EH (cell line): ENCODE measurements at regions not wholly inside any gene's neighbourhood (a gene's known extent, or its start where the extent isn't known, plus 50 kb on each side); places are given as distances from the start of the nearest gene placed in this dataset.

ENCODE experiments used
- DNase-seq: peaks from one replicate; pipeline ENCODE4 v3.0.0-alpha.2; 2015; ENCODE audit warnings: low read depth

DNA sequence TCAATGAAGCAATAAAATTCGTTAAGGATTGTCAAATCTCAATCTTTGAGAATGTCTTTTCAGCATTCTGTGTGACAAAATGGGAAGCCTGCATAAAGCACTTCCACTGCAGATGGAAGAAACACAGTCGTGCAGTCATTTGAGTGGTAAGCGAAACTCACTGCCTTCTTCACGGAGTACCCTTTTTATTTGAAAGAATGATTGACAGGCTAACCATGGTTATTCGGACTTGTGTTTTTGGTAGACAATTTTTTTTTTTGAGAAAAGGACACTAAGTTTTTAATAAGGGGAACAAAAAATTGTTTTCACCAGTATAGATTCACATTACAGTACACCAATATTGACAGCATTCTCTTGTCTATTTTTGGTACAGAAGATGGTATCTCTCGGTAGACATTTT lies 86.9 kb upstream of the MSX1 start:
- no peak for DNase-seq

DNA sequence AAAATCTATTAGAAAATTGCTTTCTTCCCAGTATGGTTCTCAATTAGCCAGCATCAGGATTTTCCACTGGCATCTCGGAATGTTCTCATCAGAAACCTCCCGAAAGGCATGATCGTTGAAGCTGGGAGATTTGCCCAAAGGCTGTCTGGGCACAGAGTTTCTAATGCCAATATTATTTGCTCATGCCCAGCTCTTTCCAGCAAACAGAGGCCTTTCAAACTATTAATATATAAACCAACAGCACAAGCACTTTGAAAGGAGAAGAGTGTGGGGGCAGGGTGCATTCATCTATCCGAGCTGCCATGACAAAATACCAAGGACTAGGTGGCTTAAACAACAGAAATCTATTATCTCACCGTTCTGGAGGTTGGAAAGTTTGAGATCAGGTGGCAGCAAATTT lies 88.3 kb upstream of the MSX1 start:
- no peak for DNase-seq

DNA sequence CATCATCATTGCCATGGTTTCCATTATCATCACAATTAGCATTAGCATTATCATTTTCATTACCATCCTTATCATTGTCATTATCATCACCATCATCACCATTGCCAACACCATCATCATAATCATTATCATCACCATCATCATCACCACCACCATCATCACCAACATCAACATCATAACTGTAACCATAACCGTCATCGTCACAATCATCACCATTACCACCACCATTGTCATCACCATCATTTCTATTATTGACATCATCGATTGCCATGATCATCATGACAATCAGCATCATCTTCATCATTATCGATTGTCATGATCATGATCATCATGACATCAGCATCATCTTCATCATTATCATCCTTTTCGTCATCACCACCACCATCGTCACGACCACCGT lies 88.9 kb upstream of the MSX1 start:
- no peak for DNase-seq

DNA sequence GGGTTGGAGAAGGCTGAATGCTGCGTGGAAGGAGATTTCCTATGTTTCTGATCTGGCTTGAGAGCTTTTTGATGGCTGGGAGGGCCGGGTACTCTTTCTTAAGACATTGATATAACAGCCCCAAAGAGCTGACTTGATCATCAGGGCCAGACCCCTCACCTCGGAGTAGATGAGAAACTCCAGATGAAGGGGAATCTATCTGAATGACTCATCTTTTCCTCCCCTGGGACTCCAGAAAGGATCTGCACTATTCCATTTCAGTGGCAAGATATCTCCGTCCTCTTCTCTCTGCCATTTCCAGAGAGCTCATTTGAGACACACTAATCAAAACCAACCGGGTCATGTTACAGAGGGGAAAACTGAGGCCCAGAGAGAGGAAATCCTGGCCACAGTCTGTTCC lies 92.9 kb upstream of the MSX1 start:
- DNase-seq: no peak

DNA sequence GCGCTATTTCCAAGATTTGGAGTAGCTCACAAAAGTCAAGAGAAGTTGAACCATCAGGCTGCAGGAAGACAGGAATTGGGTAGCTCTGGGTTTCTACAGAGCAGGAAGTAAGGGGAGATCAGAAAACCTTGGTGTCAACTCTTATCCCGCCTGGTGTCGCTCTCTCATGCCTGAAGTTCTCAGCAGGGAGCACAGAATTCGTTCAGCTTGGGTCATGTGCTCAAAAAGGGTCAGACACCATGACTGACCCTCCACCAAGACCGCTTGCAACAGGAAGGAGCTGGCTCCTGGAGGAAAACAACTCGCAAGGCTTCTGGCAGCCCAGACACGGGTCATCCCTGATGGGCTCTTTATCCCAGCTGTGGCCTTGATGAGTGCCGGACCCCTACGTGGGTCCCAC lies 93.7 kb upstream of the MSX1 start:
- DNase-seq: no peak

DNA sequence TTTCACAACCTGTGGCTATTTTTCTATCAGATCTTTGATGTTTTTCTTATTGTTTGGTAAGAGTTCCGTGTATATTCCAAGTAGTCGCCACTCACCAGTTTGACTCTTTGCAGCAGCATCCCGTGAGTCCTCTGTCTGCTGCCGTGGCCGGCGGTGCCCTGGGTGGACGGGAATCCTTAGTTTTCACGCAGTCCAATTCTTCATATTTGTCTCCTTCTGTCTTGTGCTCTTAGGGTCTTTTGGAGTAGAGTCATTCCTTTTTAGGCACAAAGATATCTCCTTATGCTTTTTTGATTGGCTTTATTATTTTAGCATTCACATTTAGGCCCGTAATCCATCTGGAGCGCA lies 94.9 kb upstream of the MSX1 start:
- DNase-seq: no peak

DNA sequence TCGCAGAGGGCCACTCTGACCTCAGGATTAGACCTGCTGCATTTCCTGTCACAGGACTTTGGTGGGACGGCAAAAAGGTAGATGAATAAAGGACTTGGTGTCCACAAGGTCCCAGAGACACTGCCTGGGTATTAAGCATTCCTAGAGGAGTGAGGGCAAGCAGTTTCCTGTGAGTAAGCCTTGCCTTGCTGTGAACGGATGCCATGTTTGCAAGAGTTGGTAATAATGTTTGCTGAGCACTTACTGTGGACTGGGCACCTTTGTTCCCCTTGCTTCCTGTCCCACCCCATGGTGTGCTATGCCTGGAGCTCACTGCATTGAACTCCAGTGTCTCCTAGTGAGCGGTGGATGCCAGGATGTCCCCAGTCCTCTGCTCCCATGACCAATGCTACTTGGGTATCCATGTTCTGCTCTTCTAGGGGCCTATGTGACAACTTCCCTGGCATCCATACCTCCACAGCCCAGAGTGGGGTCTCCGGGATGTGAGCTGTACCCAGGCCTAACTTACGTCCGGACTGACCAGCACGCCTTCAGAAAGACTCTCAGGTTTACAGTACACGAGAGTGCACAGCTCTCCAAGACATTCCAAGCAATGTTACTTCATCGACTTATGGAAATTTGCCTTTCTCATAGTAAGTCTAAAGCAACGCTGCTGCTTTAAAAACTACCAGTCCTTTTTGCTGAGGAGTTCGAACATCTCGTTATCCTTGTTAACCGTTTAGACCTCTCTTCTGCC lies 95.5 kb upstream of the MSX1 start:
- DNase-seq: peak; percentile 54

DNA sequence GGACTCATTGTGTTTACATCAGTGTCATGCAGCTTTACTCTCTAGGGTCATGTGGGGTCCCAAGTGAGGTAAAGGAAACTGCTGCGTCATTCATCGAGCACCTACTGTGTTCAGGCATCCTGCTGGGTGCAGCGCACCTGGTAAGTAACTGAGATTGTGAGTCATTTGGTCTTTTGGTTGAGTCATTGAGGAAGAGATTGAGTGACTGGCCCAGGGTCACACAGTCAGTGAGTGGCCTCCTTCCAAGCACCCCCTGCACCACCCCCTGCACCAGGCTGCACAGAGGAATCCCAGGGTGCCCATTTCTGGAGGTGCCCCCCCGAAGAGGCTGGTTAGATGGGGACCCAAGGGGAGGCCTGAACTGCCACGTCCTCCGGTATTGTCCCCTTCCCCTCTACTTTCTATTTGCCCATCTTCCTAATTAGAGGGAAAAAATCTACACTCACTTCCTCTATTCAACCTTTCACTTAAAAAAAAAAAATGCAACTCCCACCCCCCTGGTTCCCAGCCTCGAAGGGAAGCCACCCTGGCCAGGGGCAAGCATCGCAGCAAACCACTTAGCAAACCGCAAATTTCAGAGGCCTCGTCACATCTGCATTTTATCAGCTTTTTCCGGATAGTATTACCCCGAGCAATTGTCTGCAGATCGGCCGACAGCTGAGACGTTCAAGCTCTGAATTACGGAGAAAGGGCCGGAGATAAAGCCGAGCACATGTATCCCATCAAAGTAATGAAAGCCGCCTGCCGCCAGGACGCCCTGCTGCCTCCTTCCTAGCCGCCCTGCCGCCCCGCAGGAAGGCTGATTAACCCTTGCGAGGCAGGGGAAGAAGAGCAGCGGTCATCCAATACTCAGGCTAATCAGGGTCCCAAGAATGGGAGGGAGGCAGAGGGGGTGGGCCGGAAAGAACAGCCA lies 96.3 kb upstream of the MSX1 start:
- DNase-seq: peak; percentile 87

DNA sequence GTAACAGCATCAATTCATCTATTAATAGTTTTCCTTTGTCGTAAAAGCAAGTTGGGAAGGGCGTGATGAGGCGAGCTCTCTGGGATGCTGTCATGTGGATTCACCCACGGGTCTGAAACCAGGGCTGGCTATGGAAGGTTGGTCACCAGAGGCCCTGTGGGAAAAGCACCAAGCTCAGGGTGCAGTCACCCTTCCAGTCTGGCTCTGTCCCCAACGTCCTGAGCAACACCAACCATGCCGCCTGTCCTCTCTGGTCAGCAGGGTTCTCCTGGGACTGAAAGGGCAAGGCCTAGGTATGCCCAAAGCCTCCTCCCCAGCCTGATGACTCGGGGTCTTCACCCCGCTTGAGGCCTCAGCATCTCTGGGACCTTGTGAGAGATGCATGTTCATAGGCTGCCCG lies 97.2 kb upstream of the MSX1 start:
- DNase-seq: no peak

DNA sequence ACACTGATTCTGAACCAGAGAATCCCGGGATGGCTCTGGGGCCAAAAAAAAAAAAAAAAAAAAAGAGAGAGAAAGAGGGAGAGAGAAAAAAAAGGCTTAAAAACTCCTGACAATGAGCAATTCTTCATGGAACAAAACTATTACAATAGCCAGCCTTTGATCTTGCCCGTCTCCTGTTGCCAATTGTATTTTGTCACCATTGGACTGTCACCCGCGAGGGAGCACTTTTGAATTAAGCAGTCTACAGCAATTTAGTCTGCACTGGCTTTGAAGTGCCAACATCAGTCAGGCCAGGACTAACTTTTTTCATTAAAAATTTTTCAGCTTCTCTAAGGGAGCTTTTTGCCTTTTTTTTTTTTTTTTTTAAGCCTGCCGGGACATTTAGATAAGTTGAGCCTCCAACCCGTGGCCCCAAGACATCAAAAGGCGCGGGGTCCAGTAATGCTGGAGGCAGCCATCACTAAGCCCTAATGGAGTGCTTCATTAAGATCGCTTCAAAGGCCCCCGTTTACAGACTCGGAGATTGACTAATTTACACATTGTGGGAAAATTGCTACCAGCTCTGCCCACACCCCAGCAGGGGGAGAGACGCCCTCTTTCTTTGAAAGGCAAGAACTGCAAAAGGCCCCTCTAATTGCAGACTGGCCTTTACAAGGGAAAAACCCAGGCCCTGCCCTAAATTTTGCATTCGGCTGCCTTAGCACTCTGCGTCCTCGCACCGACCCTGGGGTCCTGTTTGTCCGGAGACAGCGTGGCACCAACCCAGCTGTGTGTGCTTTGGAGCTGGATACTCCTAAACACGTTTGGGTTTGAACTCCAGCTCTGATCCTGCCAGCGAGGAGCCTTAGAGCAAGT lies 98.1 kb upstream of the MSX1 start:
- DNase-seq: no peak

DNA sequence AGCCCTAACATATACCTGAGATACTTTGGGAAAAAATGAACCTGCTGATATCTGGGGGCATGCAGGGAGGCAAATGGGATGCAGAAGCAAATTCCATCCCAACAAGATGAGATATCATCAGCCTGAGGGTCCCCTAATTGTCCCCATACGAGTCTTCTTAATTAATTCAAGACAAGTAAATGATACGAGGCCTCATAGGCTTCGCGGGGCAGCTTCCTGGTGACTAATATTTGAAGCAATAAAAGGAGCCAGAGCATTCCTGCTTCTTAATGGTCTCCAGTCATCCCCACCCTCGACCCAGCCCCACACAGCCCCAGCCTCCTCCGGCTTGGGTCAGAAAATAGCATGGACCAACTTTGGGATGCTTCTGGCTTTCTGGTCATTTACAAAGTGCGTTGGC lies 99.6 kb upstream of the MSX1 start:
- peak; percentile 62 for DNase-seq

DNA sequence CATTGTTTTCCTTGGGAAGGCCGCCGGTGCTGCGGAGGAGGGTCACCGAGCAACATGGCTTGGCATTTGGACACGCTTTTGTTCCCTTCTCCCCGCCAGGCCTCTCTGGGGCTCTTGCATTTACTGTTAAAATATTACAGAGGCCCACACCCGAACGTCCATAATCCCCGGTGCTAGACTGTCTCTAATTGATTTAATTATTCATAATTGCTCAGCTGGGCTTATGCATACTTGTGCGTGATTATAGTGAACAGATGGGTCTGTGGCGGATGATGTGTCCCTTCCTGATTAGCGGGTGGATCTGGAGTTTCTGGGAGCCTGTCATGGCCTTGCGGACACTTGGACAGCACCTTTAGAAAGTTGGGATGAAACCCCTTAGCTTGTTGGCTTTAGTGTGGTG lies 100.2 kb upstream of the MSX1 start:
- no peak for DNase-seq

DNA sequence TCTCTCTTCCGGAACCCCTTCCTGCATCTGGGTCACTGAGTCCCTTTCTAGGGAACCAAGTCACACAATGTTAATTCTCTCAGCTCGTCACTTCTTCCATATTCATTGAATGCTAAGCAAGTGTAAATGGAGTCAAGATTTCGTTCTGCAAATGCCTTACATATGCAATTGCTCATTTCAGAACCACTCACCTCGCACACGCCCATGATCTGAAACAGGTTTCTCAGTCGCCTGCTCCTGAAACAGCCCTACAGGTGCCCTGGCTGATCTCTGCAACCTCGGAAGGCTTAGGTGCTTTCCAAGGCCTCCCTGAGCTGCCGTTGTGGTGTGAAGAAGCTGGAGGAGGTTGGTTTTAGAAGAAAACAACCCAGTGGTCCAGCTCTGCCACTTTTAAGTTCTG lies 100.8 kb upstream of the MSX1 start:
- no peak for DNase-seq

DNA sequence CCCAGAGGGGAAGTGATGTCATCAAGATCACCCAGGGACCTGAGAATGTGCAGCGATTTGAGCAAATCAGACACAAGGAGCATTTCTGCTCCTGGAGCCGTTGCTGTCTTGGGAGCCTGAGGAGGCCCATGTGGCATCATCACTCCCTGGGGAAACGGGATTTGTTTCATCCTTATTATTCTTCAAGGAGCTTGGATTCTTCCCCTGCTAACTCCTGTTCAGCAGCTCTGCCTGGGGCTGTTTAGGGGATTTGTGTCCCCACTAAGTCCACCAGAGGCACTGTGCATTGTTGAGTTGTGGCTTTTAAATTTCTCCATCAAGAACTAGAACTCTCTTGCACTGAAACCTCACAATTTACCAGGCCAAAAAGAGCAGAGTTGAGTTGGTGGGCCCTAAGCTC lies 104.2 kb upstream of the MSX1 start:
- no peak for DNase-seq

DNA sequence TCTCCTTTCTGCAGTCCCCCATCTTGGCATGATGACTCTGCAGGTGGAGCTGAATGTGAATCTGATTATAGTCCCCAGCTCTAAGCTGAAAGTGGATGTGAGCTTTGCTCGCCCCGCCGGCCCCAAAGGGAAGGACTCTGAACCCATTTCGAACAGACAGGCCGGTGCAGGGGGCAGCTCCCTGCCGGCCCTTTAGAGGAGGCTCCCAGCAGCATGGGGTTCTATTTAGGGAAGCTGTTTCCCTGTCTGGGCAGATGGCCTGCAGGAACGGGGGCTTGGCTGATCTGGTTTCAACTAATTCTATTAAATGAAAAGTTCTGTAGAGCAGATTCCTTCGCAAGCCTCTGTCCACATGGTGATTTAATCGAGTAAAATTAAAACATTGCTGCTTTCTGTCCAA lies 104.8 kb upstream of the MSX1 start:
- DNase-seq: no peak

DNA sequence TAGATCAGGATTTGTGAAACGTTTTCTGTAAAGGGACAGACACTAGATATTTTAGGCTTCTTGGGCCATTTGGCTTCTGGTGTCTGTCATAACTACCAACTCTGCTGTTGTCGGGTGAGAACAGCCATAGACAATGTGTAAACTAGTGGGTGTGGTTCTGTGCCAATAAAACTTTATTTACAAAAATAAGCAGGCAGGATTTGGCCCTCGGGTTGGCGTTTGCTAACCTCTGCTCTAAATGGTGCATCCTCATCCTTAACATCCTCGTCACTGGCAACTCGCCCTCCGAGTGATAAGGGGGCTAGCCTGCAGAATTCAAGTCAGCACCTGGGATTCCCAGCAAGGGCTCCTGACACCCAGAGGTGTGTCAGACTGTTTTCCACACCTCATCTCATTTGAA lies 105.8 kb upstream of the MSX1 start:
- no peak for DNase-seq

DNA sequence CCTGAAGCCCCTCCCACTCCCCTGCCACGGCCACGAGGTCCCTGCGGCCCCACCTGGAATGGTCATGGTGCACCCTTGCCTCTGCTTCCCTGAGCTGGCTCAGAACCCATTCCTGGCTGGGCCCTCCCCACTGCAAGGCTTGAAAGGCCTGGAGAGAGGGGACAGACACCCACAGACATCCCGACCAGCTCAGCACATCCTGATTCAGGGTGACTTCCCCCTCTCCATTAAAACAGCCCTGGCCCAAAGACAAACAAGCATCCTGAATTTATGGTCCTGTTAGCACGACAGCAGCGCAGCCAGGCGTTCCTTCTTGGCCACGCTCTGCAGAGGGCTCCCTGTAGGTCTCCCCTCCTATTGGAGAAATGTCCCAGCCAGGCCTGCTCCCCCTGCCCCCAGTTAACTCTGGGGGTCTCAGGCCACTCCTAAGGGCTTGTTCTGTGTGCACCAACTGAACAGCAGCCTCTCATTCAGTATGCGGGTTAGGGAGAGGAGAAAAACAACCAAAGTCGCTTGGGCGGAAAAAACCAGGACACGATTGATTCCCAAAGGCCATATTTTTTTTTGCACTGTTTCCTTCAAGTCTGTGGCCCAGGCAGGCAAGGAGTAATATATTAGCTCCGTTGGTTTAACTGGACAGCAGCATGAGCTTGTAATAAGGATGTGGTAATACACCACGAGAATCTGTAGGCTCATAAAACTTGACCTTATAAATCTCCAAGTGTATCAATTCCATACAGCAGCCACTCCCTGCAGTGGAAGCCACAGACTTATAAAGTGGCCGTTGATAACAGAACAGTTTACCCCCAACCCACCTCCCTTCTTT lies 106.7 kb upstream of the MSX1 start:
- DNase-seq: peak; percentile 55

DNA sequence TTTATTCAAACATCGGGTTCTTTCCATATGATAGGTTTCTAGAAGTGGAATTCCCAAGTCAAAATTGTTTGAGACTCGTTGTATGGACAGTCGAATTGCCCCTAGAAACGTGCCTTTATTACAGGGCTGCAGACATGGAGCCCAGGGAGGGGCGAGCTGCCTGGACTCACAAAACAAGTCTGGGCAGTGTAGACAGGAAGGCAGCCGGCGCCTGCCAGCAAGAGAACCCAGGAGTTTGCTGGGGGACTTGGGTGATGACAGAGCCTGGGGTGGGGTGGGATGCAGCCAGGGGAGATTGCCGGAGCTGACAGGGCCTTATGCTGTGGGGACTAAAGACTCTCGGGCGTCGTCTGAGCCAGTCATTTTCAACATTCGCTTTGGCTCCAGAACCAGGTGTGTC lies 107.4 kb upstream of the MSX1 start:
- no peak for DNase-seq

DNA sequence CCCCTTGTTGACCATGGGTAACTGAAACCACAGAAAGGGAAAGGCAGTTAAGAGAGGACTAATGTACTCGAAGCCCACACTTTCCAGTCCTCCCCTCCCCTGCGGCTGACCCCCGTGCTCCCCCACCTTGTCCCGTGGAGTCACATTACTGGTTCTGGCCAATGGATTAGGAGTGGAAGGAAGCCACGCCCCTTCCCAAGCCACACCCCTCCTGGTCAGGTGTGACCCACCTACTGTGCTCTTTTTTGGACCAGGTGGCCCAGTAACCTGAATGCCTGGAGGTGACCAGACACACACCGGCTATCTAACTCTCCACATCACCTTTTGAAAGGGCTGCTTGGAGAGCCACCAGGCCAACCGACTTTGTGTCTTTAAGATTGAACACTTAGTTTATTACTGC lies 109.3 kb upstream of the MSX1 start:
- no peak for DNase-seq

DNA sequence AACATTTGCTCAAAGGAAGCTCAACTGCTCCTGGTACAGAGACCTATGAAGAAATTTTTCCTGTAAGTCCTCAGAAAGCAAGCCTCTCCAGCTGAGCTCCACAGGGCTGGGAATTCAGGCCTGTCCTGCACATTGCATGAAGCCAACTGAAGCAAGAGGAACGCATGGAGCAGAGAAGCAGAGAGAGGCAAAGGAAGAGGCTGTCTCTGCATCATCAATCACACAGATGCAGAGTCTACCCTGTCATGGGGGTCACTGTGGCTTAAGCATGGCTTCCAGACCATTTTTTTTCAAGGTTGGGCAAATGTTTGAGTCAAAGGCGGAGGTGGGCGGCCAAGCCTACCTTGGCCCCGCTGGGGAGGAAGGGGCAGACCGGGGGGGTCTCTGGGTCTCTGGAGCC lies 110.3 kb upstream of the MSX1 start:
- no peak for DNase-seq

DNA sequence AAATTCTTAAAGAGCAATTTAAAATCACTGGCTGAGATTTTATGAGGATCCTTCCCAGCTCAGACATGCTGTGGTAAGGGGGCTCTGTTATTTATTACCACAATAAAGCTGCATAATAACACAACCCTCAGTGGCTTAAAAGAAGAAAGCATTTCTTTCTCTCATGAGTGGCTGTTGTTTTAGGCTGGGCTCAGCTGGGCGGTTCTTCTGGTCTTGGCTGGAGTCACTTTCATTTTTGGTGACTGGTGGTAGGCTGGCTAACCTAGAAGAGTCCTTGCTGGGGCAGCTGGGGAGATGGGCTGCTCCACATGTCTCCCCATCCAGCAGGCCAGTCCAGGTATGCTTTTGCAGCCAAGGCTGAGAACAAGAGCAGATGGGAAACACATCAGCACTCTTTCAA lies 113.0 kb upstream of the MSX1 start:
- DNase-seq: no peak

DNA sequence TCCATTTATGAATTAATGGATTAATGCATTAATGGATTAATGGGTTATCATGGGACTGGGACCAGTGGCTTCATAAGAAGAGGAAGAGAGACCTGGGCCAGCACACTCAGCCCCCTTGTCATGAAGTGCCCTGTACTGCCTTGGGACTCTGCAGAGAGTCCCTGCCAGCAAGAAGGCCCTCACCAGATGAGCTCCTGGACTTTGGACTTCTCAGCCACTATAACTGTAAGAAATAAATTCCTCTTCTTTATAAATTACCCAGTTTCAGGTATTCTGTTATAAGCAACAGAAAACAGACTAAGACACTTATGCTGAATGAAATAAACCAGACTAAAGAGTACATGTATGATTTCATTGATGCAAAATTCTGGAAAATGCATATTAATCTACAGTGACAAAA lies 119.4 kb upstream of the MSX1 start:
- no peak for DNase-seq
